Activated T-cell treated with anti-CD3 and anti-CD28 coated beads, Interleukin-2, amount 50 U/mL, for 24 hours (primary cell): ENCODE measurements at regions not wholly inside any gene's neighbourhood (a gene's known extent, or its start where the extent isn't known, plus 50 kb on each side); places are given as distances from the start of the nearest gene placed in this dataset.

Experiments
- DNase-seq: peaks from one replicate; pipeline ENCODE4 v3.0.0-alpha.2; 2020
- H3K27ac Mint-ChIP-seq: 2 replicates; pipeline ENCODE4 v1.8.0; 2020; ENCODE audit warnings: mild to moderate bottlenecking, mixed read lengths
- H3K27me3 Mint-ChIP-seq: 2 replicates; pipeline ENCODE4 v1.8.0; 2020; ENCODE audit warnings: mixed read lengths
- H3K36me3 Mint-ChIP-seq: 2 replicates; pipeline ENCODE4 v1.8.0; 2020; ENCODE audit warnings: low read depth, mixed read lengths
- H3K4me1 Mint-ChIP-seq: 2 replicates; pipeline ENCODE4 v1.8.0; 2020; ENCODE audit warnings: low read depth, mixed read lengths
- H3K4me3 Mint-ChIP-seq: 2 replicates; pipeline ENCODE4 v1.8.0; 2020; ENCODE audit warnings: mild to moderate bottlenecking, moderate library complexity, mixed read lengths
- H3K9me3 Mint-ChIP-seq: 2 replicates; pipeline ENCODE4 v1.8.0; 2020; ENCODE audit warnings: mixed read lengths

DNA sequence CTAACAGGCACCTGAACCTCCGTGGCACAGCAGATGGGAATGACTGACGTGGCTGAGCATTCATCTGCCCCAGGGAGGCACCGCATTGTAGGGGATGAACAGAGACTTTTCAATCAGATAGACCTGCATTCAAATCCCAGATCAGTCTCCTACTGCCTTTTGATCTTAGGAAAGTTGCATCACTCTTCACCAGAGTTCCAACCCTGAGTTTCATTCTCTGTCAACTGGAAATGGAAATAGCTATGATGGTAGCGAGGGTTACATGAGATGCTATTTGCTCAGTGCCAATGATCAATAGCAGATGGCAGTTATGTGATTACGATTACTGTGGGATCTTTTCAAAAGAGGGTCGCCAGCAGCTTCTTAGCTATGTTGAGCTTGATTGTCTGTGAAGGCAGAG lies 189.3 kb upstream of the RFC3 start:
- Mint-ChIP-seq H3K27ac (no peak overlapping the region), H3K9me3 (no peaks in the 10 kb centered on the region), H3K4me3 (no peak overlapping the region), H3K36me3 (no peaks in the 10 kb centered on the region), H3K27me3 (peaks cover 1% of the 10 kb centered on the region), H3K4me1 (peaks cover 21% of the 10 kb centered on the region)
- no peak for DNase-seq

DNA sequence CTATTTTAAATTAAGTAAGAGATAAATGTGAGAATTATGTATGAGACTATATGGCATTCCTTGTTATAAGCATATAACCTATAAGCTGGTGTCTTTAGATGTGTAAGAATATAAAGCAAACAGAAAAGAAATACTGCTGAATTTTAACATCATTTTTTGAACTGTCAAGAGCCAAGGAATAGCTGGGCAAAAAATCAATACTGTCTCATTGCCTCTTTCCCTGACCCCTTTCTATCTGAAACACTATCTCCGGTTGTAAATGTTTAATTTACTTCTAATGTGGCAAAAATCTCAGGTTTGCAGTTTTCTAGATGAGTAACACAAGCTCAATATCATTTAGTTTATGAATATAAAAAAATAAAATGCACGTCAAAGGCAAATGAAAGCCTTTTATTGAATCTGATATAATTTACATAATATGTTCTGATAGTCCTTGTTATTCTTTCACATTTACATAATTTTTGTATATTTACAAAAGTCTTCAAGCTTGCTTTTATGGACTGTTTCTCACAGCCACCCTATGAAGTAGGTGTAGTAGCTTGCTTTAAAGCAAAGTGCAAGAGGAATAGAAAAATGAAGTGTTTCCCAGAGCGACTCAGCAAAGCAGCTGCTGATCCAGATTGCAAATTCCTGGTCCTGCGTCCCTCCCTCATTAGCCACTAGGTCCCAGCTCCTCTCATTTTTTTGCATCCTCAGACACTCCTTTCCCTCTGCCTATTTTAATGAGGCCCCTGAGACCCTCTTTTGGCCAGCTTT lies 188.2 kb upstream of the RFC3 start:
- DNase-seq, result no peak
- H3K4me1 Mint-ChIP-seq, result peaks cover 14% of the 10 kb centered on the region
- H3K9me3 Mint-ChIP-seq, result no peaks in the 10 kb centered on the region
- peaks cover 9% of the 10 kb centered on the region for H3K27me3 Mint-ChIP-seq
- no peak overlapping the region for H3K27ac Mint-ChIP-seq
- H3K4me3 Mint-ChIP-seq, result no peak overlapping the region
- H3K36me3 Mint-ChIP-seq, result no peaks in the 10 kb centered on the region

DNA sequence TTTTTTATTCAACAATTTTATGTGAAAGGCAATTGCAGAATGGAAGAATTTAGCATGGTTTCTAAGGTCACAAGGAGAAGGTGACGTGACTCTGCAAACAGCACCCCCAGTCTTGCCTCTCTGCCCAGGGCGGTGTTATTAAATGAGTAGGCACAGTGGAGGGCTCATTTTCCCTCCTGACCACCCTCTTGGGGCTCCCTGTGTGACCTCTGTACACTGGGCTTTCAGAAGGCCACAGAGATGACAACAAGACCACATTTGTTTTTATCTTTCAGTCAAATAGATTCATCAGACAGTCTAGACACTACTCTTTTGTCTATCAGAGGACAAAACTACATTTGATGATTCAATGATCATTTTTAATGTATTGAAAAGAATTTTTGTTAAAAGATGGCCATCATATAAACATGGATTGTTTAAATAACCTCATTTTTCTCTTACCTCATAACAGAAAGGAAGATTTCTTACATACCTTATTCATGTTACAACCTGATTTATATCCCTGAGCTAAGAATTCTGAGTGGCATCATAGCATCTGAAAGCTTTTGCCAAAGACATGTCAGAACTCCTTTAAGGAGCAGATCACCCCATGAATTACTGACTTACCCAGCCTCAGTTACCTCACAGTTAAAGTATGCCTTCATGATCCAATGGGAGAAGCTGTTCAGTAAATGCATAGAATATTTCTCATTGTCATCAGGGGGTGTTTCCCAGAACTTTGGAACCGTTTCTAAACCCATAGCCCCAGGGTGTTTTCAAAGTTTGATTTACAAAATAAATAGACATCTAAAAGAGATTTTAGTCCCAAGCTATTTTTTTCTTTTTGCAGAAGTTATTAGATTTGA lies 184.0 kb upstream of the RFC3 start:
- Mint-ChIP-seq H3K27me3 (peaks cover 10% of the 10 kb centered on the region), H3K9me3 (no peaks in the 10 kb centered on the region), H3K36me3 (no peaks in the 10 kb centered on the region), H3K27ac (no peak overlapping the region), H3K4me1 (peaks cover 23% of the 10 kb centered on the region), H3K4me3 (no peak overlapping the region)
- no peak for DNase-seq

DNA sequence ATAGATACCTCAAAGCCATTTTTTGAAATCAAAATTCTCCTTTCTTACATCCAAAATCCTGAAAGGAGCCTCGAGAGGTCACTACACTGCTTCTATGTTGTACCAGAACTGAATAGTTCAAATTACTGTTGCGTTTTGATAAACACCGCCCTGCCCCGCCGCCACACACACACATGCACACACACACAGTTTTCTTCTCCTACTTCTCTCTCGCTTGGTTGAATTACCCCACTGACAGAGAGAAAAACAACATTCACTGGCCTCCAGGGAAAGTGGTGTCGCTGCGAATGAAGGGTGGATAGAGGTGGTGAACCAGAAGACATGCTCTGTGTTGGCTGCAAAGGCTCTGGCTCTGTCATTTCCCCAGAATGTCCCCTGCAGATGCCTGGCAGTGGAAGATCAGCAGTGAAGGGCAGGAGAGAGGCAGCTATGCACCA lies 183.4 kb upstream of the RFC3 start:
- peaks cover 10% of the 10 kb centered on the region for H3K27me3 Mint-ChIP-seq
- H3K4me1 Mint-ChIP-seq, result peaks cover 26% of the 10 kb centered on the region
- no peak overlapping the region for H3K27ac Mint-ChIP-seq
- H3K9me3 Mint-ChIP-seq, result no peaks in the 10 kb centered on the region
- DNase-seq, result no peak
- H3K36me3 Mint-ChIP-seq, result no peaks in the 10 kb centered on the region
- H3K4me3 Mint-ChIP-seq, result no peak overlapping the region

DNA sequence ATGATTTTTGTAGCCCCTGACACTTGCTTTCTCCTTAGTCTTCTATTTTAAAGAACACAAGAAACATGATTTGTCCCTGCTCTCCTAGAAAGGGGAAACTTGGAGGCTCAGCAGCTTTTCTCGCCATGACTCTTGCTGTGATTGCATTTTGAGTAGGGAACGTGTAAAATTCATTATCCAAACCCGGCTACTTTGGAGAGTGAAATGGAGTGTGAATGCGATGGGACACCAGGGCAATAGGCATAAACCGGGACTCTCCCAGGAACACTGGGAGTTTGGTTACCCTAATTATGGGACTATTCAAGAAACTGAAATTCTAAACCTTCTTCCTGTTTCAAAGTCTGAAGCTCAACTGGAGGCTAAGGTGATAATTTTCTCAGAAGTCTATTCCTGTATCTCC lies 181.7 kb upstream of the RFC3 start:
- no peaks in the 10 kb centered on the region for H3K9me3 Mint-ChIP-seq
- peaks cover 43% of the 10 kb centered on the region for H3K4me1 Mint-ChIP-seq
- peaks cover 10% of the 10 kb centered on the region for H3K27me3 Mint-ChIP-seq
- H3K4me3 Mint-ChIP-seq, result no peak overlapping the region
- H3K27ac Mint-ChIP-seq, result no peak overlapping the region
- H3K36me3 Mint-ChIP-seq, result no peaks in the 10 kb centered on the region
- no peak for DNase-seq

DNA sequence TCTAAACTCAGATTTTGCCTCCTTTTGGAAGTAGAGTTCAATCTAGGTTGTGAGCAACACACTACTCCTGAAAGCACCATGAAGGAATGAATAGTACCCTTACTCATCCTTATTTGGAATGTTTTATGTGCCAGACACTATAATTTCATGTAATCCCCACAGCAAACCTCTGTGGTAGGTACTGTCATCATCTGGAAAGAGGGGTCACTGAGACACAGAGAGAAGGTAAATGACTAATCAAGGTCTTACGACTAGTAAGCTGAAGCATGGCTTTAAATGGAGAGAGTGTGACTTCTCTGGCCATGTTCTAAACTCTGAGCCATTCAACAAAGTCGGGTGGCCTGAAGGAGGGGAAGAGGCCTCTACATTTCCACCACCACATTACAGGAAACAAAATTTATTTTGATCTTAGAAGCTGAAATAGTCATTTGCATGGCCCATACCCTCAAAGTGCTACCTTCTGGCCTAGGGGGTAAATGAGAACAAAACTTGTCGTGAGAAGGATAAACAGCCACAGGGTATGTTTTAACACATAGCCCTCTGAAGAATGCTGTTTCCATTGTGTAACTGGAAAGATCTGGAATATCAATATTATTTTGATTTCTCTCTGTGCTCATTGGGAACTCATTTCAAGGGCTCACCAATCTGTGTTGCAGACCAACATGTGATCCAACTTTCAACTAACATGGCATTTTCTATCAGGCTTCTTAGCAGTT lies 180.8 kb upstream of the RFC3 start:
- Mint-ChIP-seq H3K27ac (peak overlapping the region; percentile 32), H3K4me1 (peaks cover 44% of the 10 kb centered on the region), H3K36me3 (no peaks in the 10 kb centered on the region)

DNA sequence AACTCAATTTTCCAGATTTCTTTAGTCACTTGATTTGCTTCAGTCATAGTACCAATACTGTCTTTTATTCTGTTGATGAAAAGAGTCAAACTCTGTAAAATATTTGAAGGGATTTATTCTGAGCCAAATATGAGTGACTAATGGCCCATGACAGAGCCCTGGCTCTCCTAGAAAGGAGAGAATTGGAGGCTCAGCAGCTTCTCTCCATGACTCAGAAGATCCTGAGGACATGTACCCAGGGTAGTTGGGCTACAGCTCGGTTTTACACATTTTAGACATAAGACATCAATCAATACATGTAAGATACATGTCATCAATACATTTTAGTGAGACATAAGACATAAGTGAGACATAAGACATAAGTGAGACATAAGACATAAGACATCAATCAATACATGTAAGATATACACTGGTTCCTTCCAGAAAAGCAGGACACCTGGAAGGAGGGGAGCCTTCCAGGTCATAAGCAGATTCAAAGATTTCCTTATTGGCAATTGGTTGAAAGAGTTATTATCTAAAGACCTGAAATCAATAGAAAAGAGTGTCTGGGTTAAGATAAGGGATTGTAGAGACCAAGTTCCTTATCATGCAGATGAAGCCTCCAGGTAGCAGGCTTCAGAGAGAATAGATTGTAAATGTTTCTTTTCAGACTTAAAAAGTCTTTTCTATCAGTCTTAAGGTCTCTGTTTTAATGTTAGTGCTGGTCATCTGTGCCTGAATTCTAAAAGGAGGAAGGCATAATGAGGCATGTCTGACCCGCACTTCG lies 179.8 kb upstream of the RFC3 start:
- peaks cover 10% of the 10 kb centered on the region for H3K27me3 Mint-ChIP-seq
- H3K4me1 Mint-ChIP-seq, result peaks cover 44% of the 10 kb centered on the region
- H3K27ac Mint-ChIP-seq, result no peak overlapping the region
- H3K4me3 Mint-ChIP-seq, result no peak overlapping the region
- H3K36me3 Mint-ChIP-seq, result no peaks in the 10 kb centered on the region
- no peaks in the 10 kb centered on the region for H3K9me3 Mint-ChIP-seq
- DNase-seq, result no peak

More for the DNA sequence above, 180.8 kb upstream of the RFC3 start:
- no peak overlapping the region for H3K4me3 Mint-ChIP-seq
- H3K9me3 Mint-ChIP-seq, result no peaks in the 10 kb centered on the region
- peaks cover 10% of the 10 kb centered on the region for H3K27me3 Mint-ChIP-seq
- DNase-seq, result no peak

DNA sequence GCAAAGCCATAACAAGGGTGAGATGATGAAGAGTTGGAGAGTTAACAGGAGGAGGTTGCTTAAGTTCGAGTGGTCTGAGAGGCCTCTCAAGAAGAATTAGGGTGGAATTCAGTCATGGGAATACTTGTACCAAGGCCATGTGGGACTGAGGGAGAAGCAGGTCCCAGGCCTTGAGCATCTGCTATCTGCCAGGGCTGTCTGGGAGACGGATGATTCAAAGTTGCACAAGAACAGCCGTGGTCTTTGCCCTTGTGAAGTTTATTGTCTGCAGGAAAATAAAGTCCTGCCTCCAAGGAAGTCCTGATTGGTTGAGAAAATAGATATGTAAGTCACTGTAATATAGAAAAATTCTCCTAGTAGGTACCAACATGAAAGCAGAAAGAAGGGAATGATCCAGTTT lies 178.8 kb upstream of the RFC3 start:
- no peak overlapping the region for H3K4me3 Mint-ChIP-seq
- no peak for DNase-seq
- no peaks in the 10 kb centered on the region for H3K9me3 Mint-ChIP-seq
- H3K27ac Mint-ChIP-seq, result peak overlapping the region; percentile 89
- H3K36me3 Mint-ChIP-seq, result no peaks in the 10 kb centered on the region
- peaks cover 4% of the 10 kb centered on the region for H3K27me3 Mint-ChIP-seq
- peaks cover 45% of the 10 kb centered on the region for H3K4me1 Mint-ChIP-seq

DNA sequence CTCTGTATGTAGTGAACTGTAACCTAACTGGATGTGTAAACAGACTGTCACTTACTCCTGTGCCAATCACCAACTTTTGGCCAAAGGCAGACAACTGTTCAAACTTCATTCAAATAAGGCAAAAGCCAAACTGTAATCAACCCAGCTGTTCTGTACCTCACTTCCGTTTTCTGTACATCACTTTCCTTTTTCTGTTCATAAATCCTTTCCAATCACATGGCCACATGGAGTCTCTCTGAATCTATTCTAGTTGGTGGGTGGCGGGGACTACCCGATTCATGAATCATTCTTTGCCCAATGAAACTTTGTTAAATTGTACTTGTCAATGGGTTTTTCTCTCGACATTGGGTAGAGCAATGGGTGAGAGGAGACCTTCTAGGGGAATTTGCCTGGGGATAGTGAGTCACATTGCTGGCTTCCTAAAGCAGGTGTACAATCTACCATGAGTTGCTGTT lies 178.3 kb upstream of the RFC3 start:
- no peak overlapping the region for H3K4me3 Mint-ChIP-seq
- peaks cover 2% of the 10 kb centered on the region for H3K27me3 Mint-ChIP-seq
- peak; percentile 54 for DNase-seq
- H3K4me1 Mint-ChIP-seq, result peaks cover 50% of the 10 kb centered on the region
- H3K36me3 Mint-ChIP-seq, result no peaks in the 10 kb centered on the region
- peak overlapping the region; percentile 89 for H3K27ac Mint-ChIP-seq
- H3K9me3 Mint-ChIP-seq, result no peaks in the 10 kb centered on the region

DNA sequence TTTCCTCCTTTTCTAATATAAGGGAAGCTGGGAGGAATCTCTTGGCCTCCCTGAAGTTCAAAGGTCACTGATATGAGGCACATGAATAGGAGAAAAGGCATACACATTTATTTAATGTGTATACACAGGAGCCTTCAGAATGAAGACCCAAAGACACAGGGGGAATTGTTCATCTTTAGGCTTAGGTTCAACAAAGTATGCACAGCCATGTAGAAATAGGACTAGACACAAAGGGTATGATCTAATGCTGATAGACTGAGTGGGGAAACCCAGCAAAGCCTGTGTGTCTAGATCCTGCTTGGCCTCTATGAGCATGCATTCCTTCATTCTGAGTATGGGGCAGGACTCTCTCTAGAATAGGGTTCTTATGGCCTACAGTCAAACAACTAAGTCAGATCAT lies 177.1 kb upstream of the RFC3 start:
- Mint-ChIP-seq H3K9me3 (no peaks in the 10 kb centered on the region), H3K27me3 (no peaks in the 10 kb centered on the region), H3K36me3 (no peaks in the 10 kb centered on the region), H3K27ac (peak overlapping the region; percentile 89), H3K4me3 (no peak overlapping the region), H3K4me1 (peaks cover 61% of the 10 kb centered on the region)
- DNase-seq, result no peak

DNA sequence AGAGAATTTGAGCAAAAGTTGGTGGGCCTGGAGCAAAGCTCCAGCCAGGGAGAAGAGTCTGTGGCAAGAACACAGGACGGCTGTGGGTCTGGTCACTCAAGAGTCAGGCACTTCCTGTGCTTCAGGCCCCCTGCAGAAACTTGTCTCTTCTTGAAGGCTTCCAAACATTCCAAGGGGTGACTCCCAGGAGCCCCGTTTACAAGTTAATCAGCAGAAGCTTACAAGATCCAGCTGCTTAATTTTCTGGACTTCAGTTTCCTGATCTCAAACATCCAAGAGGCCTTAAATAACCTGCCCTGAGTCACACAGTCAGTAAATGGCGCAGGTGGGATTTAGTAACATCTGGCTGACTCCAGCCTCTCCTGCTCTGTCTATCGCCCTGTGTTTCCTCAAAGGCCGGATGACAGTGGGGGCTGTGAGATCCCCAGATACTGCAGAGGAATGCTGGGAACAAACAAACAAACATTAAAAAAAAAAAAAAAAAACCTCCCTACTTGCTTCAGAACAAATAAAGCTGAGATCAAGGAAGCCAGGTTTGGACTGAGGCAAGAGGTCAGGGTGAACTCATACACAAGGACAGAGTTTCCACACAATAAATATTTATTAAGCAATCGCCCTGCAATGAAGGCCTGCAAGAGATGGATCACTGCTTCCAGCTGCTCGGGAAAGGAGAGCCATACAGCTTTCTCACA lies 175.4 kb upstream of the RFC3 start:
- H3K4me1 Mint-ChIP-seq, result peaks cover 56% of the 10 kb centered on the region
- H3K27me3 Mint-ChIP-seq, result no peaks in the 10 kb centered on the region
- no peaks in the 10 kb centered on the region for H3K36me3 Mint-ChIP-seq
- no peaks in the 10 kb centered on the region for H3K9me3 Mint-ChIP-seq
- H3K27ac Mint-ChIP-seq, result no peak overlapping the region
- no peak overlapping the region for H3K4me3 Mint-ChIP-seq
- no peak for DNase-seq

DNA sequence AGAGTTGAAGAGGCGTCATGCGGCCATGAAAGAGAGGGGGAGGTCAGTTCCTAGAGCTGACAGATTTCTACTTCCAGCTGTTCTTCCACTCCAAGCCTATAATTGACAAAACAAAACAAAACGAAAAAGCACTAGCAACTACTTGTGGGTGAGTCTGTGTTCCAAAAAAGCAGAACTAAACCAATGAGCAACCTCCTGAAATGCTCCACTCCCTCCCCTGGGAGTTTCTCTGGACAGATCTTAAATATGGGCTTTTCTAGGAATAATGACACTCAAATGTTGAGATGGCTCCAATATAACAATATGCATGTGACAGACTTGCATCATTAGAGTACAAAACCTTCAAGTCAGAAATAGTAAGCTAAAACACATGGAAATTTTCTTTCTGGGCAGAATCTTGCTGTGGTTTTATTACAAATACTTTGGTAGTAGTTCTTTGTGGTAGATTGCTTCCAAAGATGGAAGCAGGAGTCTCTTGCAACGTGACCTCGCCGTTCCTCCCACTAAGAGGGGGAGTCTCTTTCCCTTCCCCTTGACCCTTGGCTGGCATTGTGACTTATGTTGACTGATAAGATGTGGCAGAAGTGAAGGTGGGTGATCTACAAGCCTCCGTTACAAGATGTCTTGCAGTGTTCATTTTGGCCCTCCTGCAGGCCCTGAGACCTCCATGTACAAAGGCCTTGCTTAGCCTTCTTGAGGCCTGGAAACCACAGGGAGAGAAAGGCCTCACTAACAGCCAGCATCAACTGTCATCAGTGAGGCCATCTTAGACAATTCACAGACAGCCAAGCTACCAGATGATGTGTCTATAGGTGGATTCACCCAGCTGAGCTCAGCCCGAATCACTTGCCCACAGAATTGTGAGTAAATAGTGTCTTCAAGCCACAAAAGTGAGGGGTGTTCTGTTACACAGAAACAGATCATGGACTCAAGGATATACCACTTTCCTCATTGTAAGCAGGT lies 173.1 kb upstream of the RFC3 start:
- Mint-ChIP-seq H3K4me3 (no peak overlapping the region), H3K9me3 (no peaks in the 10 kb centered on the region), H3K36me3 (no peaks in the 10 kb centered on the region), H3K4me1 (peaks cover 40% of the 10 kb centered on the region), H3K27me3 (no peaks in the 10 kb centered on the region), H3K27ac (peak overlapping the region; percentile 60)
- DNase-seq, result no peak
